SH-SY5Y (cell line): ENCODE measurements at regions not wholly inside any gene's neighbourhood (a gene's known extent, or its start where the extent isn't known, plus 50 kb on each side); places are given as distances from the start of the nearest gene placed in this dataset.

Experiments used
- GATA2 ChIP-seq: IDR thresholded peaks from 2 replicates; pipeline ENCODE4 v1.6.1; 2011; ENCODE audit warnings: mild to moderate bottlenecking, low read depth, low read length
- GATA3 ChIP-seq: IDR thresholded peaks from 2 replicates; pipeline ENCODE4 v1.6.1; 2011; ENCODE audit warnings: low read depth, mild to moderate bottlenecking, low read length, moderate library complexity

DNA sequence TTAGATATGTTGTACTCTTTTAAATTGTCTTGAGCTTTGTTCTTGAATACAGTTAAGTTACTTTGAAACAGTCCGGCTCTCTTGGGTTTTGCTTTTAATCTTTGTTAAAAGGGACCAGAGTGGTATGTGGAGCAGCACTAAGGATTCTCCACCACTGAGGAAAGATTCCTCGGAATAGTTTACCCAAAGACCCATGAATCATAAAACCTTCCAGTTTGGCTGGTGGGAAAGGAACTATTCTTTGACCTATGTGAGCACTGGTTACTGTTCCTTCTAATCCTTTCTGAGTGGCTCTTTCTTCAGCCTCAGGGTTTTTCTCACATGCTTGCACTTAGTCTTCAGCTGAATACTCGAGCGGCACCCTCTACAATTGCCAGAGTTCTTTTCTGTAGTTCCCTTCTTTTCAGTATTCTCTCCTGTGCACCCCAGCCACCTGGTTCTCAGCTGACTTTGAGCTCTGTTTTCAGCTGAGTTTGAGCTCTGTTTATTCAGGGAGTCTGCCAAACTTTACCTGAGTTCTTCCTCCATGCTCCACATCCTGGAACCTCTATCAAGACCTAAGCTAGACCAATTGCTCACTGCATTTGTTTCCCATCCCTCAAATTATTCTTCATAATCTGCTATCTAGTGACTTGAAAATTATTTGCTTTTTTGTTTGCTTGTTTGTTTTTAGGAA is 253.8 kb upstream of the PLXNA2 start:
- TF ChIP-seq GATA2 (no peak), GATA3 (no peak)

- no peak for TF ChIP-seq GATA3
- no peak for TF ChIP-seq GATA2
These were observed 254.8 kb upstream of the PLXNA2 start for GRCh38 chr1:208499026-208499425.

DNA sequence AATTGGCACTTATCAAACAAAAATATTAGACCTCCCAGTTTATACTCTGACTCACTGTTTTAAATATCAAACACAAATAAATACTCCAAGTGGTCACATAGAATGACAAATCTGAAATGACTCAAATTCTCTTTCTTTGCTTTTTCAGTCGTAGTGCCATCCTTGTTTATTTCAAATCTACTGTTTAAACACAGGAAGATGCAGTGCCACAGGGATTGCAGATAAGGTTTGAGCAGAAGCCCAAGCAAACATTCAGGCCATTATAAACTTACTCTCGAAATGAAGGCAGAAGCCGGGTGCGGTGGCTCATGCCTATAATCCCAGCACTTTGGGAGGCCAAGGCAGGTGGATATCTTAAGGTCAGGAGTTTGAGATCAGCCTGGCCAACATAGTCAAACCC is 255.4 kb upstream of the PLXNA2 start:
- TF ChIP-seq GATA3 (no peak), GATA2 (no peak)

GRCh38 chr1:208500375-208500774 is 256.2 kb upstream of the PLXNA2 start:
- TF ChIP-seq GATA3 (no peak), GATA2 (peak; percentile 58)

DNA sequence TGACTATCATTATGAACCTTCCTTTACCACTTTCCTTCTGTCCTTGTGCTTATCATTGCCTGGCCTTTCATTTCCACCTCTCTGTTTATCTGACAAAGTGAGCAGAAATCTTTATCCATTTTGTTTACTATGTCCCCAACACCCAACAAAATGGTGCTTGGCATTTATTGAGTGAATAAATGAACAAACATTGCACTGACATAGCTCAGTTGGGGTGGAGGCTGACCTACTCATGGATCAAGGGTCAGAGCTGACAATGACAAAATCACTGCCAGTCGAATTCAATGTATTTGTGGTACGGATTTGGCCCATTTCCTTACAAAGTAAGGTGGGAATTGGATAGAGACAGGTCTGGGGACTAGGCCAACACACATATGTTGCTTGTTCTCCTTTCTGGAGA is 257.4 kb upstream of the PLXNA2 start:
- TF ChIP-seq GATA2 = no peak
- TF ChIP-seq GATA3 = no peak

GRCh38 chr1:208503787-208504186 is 259.6 kb upstream of the PLXNA2 start:
- TF ChIP-seq GATA3 (no peak), GATA2 (no peak)

DNA sequence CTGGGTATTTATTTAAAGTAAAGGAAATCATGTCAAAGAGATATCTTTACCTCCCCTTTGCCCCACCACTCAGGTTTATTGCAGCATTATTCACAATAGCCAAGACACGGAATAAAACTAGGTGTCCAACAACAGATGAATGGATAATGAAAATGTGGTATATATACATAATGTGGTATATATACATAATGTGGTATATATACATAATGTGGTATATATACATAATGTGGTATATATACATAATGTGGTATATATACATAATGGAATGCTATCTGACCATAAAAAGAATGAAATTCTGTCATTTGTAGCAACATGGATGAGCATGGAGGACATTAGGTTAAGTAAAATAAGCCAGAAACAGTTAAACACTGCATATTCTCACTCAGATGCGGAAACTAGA is 262.6 kb upstream of the PLXNA2 start:
- TF ChIP-seq GATA2 (no peak), GATA3 (no peak)

- TF ChIP-seq GATA3 (no peak), GATA2 (no peak)
These were observed 264.9 kb upstream of the PLXNA2 start for GRCh38 chr1:208509072-208509471.

- no peak for TF ChIP-seq GATA2
- no peak for TF ChIP-seq GATA3
These were observed 266.2 kb upstream of the PLXNA2 start for GRCh38 chr1:208510192-208510952.

DNA sequence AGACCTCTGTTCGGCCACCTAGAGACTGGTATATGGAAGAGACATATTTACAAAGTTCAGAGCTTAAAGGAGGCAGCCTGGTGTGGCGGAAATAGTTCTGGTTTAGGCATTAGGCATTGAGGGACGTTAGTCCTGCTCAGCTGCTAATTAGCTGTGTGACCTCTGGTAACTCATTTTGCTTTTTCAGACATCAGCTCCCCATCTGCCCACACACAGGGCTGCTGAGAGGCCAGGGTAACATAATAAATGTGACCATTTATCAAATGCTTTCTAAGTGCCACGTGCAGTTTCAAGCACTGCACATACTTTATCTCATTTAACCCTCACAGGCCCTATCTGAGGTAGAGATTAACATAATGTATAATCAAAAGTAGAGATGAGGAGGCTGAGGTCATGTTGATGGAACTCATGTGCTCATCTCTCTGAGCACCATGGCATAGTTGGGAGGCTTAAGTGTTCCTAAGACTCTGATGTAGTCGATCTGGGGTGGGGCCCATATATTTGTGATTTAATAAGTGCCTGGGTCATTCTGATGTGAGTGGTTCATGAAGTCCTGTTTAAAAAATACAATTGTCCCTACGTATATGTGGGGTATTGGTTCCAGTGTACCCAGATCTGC is 267.2 kb upstream of the PLXNA2 start:
- no peak; the same call in 1 of the 2 replicates for TF ChIP-seq GATA3
- peak; percentile 59 for TF ChIP-seq GATA2

DNA sequence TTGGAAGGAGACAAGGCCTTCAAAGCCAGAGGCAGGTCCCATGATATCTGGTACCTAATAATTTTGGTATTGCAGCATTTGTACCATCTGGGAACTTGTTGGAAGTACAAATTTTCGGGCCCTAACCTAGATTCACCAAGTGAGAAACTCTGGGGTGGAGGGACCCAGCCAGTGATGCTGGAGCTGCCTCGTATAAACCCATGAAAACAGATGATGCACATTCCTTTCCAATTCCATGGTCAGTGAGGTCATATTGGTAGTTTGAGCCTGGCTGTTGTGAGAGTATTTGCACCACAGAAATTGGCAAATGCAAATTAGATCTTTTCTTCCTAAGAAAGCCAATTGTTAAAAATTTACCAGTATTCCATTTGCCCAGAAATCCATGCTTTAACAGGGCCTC is 269.6 kb upstream of the PLXNA2 start:
- no peak for TF ChIP-seq GATA3

GRCh38 chr1:208515129-208515528 is 270.9 kb upstream of the PLXNA2 start:
- no peak for TF ChIP-seq GATA2
- TF ChIP-seq GATA3 = no peak

- TF ChIP-seq GATA2 (no peak), GATA3 (no peak)
These were observed 272.6 kb upstream of the PLXNA2 start for GRCh38 chr1:208516780-208517179.

DNA sequence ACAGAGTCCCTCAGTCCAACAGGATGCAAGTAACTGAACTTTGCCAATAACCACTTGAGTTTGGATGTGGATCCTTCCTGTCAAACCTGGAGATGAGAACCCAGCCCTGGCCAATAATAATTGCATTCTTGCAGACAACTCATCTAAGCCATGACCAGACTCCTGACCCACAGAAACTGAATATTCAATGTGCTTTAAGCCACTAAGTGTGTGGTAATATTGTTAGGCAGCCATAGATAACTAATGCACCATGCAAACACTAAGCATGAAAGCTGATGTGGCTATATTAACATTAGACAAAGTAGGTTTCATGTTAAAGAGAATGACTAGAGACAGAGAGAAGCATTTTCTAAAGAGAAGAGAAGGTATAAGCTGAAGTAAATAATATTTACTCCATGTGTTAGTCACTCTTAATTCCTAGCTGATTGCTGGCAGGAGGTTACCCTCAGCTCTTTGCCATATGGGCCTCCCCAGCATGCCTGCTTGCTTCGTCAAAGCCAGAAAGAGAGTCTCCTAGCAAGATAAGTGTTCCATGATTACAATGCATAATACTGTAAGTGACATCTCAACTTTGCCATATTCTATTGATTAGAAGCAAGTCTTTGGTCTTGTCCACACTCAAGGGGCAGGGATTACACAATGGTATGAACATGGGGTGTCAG is 276.4 kb upstream of the PLXNA2 start:
- TF ChIP-seq GATA3 = no peak
- TF ChIP-seq GATA2 = no peak
